Choroid plexus epithelial cell (primary cell): ENCODE measurements at regions not wholly inside any gene's neighbourhood (a gene's known extent, or its start where the extent isn't known, plus 50 kb on each side); places are given as distances from the start of the nearest gene placed in this dataset.

ENCODE experiments used
- DNase-seq: peaks from one replicate; pipeline ENCODE4 v3.0.0-alpha.2; 2010; ENCODE audit warnings: low read depth
- H3K4me3 ChIP-seq: 2 replicates; pipeline ENCODE4 v1.5.1; 2011; ENCODE audit warnings: low read depth, mild to moderate bottlenecking, control low read depth, low read length, moderate library complexity
- TF ChIP-seq, protein P1 (sequence below): conservative IDR thresholded peaks from 2 replicates; pipeline ENCODE4 v1.5.1; 2011; ENCODE audit warnings: low read depth, mild to moderate bottlenecking, control low read depth, inconsistent platforms, low read length, moderate library complexity

DNA sequence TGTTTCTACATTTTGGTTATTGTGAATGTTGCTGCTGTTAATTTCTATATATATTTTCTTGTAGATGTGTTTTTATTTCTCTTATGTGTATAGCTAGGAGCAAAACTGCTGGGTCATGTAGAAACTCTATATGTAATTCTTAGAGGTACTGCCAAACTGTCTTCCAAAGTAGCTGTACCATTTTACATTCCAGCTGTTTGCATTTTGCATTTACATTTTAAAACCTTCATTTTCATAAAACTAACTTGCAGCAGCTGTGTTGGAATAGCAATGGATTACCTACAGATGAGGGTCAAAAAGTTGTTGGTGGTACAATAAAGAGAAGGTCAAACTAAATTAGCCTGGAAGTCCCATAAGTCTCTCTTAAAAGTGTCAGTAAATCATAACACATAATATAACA, 1109.7 kb downstream of the FLRT2 start:
- H3K4me3 ChIP-seq: no peak overlapping the region
- TF ChIP-seq, protein P1, sequence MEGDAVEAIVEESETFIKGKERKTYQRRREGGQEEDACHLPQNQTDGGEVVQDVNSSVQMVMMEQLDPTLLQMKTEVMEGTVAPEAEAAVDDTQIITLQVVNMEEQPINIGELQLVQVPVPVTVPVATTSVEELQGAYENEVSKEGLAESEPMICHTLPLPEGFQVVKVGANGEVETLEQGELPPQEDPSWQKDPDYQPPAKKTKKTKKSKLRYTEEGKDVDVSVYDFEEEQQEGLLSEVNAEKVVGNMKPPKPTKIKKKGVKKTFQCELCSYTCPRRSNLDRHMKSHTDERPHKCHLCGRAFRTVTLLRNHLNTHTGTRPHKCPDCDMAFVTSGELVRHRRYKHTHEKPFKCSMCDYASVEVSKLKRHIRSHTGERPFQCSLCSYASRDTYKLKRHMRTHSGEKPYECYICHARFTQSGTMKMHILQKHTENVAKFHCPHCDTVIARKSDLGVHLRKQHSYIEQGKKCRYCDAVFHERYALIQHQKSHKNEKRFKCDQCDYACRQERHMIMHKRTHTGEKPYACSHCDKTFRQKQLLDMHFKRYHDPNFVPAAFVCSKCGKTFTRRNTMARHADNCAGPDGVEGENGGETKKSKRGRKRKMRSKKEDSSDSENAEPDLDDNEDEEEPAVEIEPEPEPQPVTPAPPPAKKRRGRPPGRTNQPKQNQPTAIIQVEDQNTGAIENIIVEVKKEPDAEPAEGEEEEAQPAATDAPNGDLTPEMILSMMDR: no peak
- no peak for DNase-seq

DNA sequence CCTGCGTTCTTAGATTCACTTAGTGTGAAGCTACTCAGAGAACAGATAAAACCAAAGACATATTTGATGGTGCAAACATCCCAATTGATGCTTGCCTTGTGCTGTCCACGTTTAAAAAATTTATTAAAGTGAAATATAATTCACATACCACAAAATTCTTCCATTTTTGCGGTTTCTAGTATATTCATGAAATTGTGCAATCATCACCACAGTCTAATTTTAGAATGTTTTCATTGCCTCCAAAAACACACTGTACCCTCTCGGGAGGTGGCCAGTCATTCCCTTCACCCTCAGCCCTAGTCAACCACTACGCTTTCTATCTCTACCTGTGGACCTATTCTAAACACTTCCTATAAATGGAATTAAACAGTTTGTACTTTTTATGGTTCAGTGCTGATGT, 1109.2 kb downstream of the FLRT2 start:
- TF ChIP-seq, protein P1: no peak
- no peak overlapping the region for H3K4me3 ChIP-seq

DNA sequence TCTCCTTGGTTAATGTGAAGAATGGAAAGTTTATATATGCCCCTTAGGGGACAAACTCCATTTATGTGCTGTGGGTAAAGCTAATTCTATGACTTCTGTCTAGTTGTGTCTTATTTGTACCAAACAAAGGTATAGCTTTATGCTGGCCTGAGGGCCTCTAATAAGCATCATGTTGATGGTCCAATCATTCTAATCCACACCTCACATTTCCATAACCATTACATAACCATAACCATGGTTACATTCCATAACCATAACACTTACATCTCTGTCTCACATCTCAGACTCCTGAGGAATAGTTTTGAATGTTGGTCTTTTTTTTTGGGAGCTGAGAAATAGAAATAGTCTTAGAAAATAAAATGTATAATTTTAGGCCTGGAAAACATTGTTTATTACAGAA, 1097.1 kb downstream of the FLRT2 start:
- no peak for DNase-seq
- TF ChIP-seq, protein P1: no peak
- H3K4me3 ChIP-seq: no peak overlapping the region

More for the DNA sequence above, 1109.2 kb downstream of the FLRT2 start:
- DNase-seq: peak; percentile 19

DNA sequence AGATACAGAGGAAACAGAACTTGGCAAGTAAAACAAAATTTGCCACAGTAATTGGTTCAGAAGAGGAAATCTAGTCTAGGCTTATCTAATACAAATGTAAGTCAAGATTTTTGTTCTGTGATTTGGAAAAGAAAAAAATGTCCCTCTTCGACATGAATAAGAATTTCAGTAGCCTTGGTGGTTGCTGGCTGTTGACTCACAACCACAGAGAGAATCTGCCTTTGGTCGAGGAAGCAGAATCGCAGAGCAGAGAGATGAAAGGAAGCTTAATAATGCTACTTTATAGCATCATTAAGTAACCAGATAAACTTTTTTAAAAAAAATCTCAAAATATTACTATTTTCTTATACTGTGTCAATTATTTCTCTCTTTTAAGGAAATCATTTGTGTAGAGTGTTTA, 1096.6 kb downstream of the FLRT2 start:
- H3K4me3 ChIP-seq: no peak overlapping the region
- no peak for DNase-seq
- TF ChIP-seq, protein P1: no peak

DNA sequence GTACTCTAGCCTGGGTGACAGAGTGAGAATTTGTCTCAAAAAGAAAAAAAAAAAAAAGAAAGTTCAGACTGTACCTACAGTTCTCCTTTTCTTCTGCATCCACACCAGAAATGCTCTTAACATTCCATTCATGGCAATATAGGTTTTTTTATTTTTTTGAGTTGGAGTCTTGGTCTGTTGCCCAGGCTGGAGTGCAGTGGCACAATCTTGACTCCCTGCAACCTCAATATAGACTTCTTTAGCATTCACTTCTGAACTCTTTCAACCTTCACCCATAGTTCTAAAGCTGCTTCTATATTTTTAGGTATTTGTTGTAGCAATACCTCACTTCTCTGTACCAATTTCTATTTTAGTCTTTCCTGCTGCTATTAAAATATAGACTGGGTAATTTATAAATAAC, 1095.7 kb downstream of the FLRT2 start:
- DNase-seq: no peak
- H3K4me3 ChIP-seq: no peak overlapping the region
- TF ChIP-seq, protein P1: no peak

DNA sequence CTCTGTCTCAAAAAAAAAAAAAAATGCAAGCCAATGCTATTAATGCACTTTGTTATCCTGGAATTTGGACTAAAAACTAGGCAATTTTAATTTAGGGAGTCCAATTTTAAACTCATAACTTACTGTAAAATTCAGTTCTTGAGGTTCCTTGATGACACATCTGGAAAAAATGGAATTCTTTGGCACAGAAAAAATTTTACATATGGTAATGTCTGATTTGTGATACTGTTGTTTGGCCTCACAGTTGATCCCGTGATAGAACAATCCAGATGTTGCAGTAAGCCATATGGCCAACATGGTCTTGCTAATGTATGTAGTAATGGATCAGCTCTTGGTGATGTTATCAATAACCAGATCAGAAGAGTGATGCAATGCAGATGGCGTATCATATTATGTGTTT, 1089.8 kb downstream of the FLRT2 start:
- no peak for DNase-seq
- TF ChIP-seq, protein P1: no peak
- no peak overlapping the region for H3K4me3 ChIP-seq

DNA sequence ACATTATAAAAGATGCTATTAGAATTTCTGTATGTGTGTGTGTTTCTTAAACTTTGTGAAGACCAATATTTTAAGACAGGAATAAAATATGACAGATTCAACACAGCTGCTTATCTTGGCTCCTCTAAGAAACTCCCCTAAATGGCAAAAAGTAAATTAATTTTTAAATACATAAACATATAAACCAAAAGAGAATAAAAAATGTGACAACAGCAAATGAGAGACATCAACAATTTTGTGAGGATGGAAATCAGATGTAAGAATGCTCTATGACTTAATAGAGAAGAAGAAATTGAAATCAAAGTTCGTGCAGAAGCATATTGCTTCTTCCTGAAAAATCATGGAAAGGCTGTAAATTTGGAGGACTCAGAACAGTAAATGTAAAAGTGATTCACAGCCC, 1083.8 kb downstream of the FLRT2 start:
- TF ChIP-seq, protein P1: no peak
- H3K4me3 ChIP-seq: no peak overlapping the region
- DNase-seq: no peak
